ENCODE measurements at regions not wholly inside any gene's neighbourhood (a gene's known extent, or its start where the extent isn't known, plus 50 kb on each side); places are given as distances from the start of the nearest gene placed in this dataset.

DNA sequence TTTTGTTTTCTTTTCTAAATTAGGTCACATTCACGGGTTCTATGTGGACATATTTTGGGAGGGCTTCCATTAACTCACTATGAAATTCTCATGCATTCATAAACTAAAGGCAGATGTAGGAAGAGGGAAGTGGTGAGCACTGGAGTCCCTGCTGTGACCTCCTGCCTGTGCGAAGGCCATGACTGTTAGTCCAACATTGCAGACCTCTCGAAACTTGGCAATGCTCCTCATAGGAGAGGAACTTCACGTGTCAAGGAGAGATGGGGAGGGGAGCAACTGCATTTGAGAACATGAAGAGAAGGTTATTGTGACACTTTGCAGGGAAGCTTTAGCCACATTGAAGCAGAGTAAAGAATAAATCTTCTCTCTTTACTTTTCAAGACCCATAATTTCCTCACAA lies 126.4 kb upstream of the HNMT start:
- TF ChIP-seq EZH2 (IDR thresholded peaks at IDR 0.05), result no peak
- TF ChIP-seq POLR2AphosphoS5 (IDR thresholded peaks at IDR 0.05; ENCODE audit: borderline replicate concordance, low read depth, low read length), result no peak

All from SK-N-MC (cell line).